Liver (tissue), 8 donors: ENCODE measurements at regions not wholly inside any gene's neighbourhood (a gene's known extent, or its start where the extent isn't known, plus 50 kb on each side); places are given as distances from the start of the nearest gene placed in this dataset.

Source experiments
- DNase-seq: peaks from one replicate; pipeline ENCODE4 v3.0.0-alpha.2; 2017; ENCODE audit warnings: low spot score
- H3K27ac ChIP-seq, 2 donors: one replicate each; pipeline ENCODE4 v1.7.0; 2013; ENCODE audit warnings: inconsistent platforms in 2 of 2, low read length in 2 of 2, control low read depth in 1 of 2, low read depth in 1 of 2, mild to moderate bottlenecking in 1 of 2
- H3K27me3 ChIP-seq, 4 donors: one replicate each; pipeline versions ENCODE4 v1.6.1 to v1.7.0; 2013; ENCODE audit warnings: low read length in 3 of 4, inconsistent platforms in 1 of 4, mild to moderate bottlenecking in 1 of 4, moderate library complexity in 1 of 4; ENCODE audit not compliant: control insufficient read depth in 4 of 4, insufficient read depth in 4 of 4
- H3K36me3 ChIP-seq, 4 donors: one replicate each; pipeline versions ENCODE4 v1.6.1 to v1.7.0; 2013; ENCODE audit warnings: low read length in 3 of 4, mild to moderate bottlenecking in 3 of 4, low read depth in 1 of 4, moderate library complexity in 1 of 4; ENCODE audit not compliant: control insufficient read depth in 4 of 4, insufficient read depth in 3 of 4
- H3K4me1 ChIP-seq, 4 donors: one replicate each; pipeline versions ENCODE4 v1.6.1 to v1.7.0; 2013; ENCODE audit warnings: low read length in 3 of 4, mild to moderate bottlenecking in 3 of 4, moderate library complexity in 1 of 4; ENCODE audit not compliant: control insufficient read depth in 4 of 4, insufficient read depth in 4 of 4
- H3K4me3 ChIP-seq, 3 donors: one replicate each; pipeline versions ENCODE4 v1.6.1 to v1.7.0; 2013; ENCODE audit warnings: low read length in 3 of 3, control low read depth in 1 of 3, low read depth in 1 of 3, mild to moderate bottlenecking in 1 of 3
- H3K9ac ChIP-seq, 2 donors: one replicate each; pipeline ENCODE4 v1.7.0; 2013; ENCODE audit warnings: low read length in 2 of 2, mild to moderate bottlenecking in 2 of 2, moderate library complexity in 2 of 2, control low read depth in 1 of 2, low read depth in 1 of 2
- H3K9me3 ChIP-seq, 4 donors: one replicate each; pipeline versions ENCODE4 v1.6.1 to v1.7.0; 2013; ENCODE audit warnings: low read length in 3 of 4; ENCODE audit not compliant: control insufficient read depth in 4 of 4
- ATF3 ChIP-seq: IDR thresholded peaks from 2 replicates; pipeline ENCODE4 v1.6.1; 2016; ENCODE audit warnings: antibody characterized with exemption
- CTCF ChIP-seq: fragments of 150-350 bp; IDR thresholded peaks from 2 replicates; pipeline ENCODE4 v1.5.1; 2017; ENCODE audit warnings: improper control_type of control experiment, low read depth, low read length; ENCODE audit not compliant: missing input control
- EGR1 ChIP-seq, 2 donors: IDR thresholded peaks; 2 replicates each; pipeline ENCODE4 v1.6.1; 2016 to 2018; ENCODE audit warnings: antibody characterized with exemption in 2 of 2, low read depth in 2 of 2
- FOXA1 ChIP-seq: IDR thresholded peaks from 2 replicates; pipeline ENCODE4 v1.6.1; 2016; ENCODE audit warnings: antibody characterized with exemption
- FOXA2 ChIP-seq: IDR thresholded peaks from 2 replicates; pipeline ENCODE4 v1.6.1; 2016; ENCODE audit warnings: antibody characterized with exemption
- GABPA ChIP-seq, 2 donors: IDR thresholded peaks in 1 of 2; conservative IDR thresholded peaks in 1 of 2; 2 replicates each; pipeline ENCODE4 v1.6.1; 2016; ENCODE audit warnings: antibody characterized with exemption in 2 of 2, mild to moderate bottlenecking in 1 of 2, moderate library complexity in 1 of 2
- HNF4G ChIP-seq: IDR thresholded peaks from 2 replicates; pipeline ENCODE4 v1.6.1; 2016; ENCODE audit warnings: antibody characterized with exemption
- JUND ChIP-seq, 2 donors: IDR thresholded peaks; 2 replicates each; pipeline ENCODE4 v1.6.1; 2016; ENCODE audit warnings: antibody characterized with exemption in 2 of 2
- RAD21 ChIP-seq, 2 donors: IDR thresholded peaks; 2 replicates each; pipeline ENCODE4 v1.6.1; 2016; ENCODE audit warnings: antibody characterized with exemption in 2 of 2, mild to moderate bottlenecking in 2 of 2
- RXRA ChIP-seq, 2 donors: IDR thresholded peaks; 2 replicates each; pipeline ENCODE4 v1.6.1; 2017 to 2018; ENCODE audit warnings: antibody characterized with exemption in 2 of 2, mild to moderate bottlenecking in 1 of 2
- SP1 ChIP-seq: IDR thresholded peaks from 2 replicates; pipeline ENCODE4 v1.6.1; 2018; ENCODE audit warnings: antibody characterized with exemption, mild to moderate bottlenecking
- TAF1 ChIP-seq: conservative IDR thresholded peaks from 2 replicates; pipeline ENCODE4 v1.6.1; 2016; ENCODE audit warnings: antibody characterized with exemption, mild to moderate bottlenecking
- YY1 ChIP-seq: IDR thresholded peaks from 2 replicates; pipeline ENCODE4 v1.6.1; 2016; ENCODE audit warnings: antibody characterized with exemption, mild to moderate bottlenecking
- WGBS: extraction: QIAGEN DNeasy Blood & Tissue Kit; methylation state at CpG from one replicate; pipeline ENCODE4 v1.1.7; 2013; 5-methylcytosine and 5-hydroxymethylcytosine counted together
- TF ChIP-seq, protein P1 (sequence below): IDR thresholded peaks from 2 replicates; pipeline ENCODE4 v1.6.1; 2016; ENCODE audit warnings: antibody characterized with exemption
- TF ChIP-seq, protein P2 (sequence below): IDR thresholded peaks from 2 replicates; pipeline ENCODE4 v1.6.1; 2016; ENCODE audit warnings: antibody characterized with exemption
- donor health status: healthy.
- donor health status: healthy.
- donor health status: healthy.
- donor health status: healthy.
- donor health status: healthy.

DNA sequence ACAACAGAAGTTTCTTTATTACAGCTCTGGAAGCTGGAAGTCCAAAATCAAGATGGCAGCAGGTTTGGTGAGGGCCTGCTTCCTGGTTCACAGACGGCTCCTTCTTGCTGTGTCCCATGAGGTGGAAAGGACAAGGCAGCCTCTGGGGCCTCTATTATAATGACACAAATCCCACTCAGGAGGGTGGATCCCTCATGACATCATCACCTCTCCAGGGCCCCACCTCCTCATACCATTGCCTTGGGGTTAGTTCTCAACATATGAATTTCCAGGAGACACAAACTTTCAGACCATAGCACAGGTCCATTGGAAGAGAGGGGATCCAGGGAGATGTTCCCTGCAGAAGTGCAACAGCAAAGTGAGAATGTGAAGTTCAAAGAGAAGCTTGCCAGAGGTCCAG, 202.8 kb downstream of the TFCP2L1 start (continued):
- TF ChIP-seq EGR1 (IDR thresholded peaks at IDR 0.05; ENCODE audit: low read depth in 2 of 2), result no peak
- TF ChIP-seq RXRA (IDR thresholded peaks at IDR 0.05), result no peak
- TF ChIP-seq YY1, result no peak
- TF ChIP-seq, protein P1, sequence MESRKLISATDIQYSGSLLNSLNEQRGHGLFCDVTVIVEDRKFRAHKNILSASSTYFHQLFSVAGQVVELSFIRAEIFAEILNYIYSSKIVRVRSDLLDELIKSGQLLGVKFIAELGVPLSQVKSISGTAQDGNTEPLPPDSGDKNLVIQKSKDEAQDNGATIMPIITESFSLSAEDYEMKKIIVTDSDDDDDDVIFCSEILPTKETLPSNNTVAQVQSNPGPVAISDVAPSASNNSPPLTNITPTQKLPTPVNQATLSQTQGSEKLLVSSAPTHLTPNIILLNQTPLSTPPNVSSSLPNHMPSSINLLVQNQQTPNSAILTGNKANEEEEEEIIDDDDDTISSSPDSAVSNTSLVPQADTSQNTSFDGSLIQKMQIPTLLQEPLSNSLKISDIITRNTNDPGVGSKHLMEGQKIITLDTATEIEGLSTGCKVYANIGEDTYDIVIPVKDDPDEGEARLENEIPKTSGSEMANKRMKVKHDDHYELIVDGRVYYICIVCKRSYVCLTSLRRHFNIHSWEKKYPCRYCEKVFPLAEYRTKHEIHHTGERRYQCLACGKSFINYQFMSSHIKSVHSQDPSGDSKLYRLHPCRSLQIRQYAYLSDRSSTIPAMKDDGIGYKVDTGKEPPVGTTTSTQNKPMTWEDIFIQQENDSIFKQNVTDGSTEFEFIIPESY, result no peak
- no peak for TF ChIP-seq FOXA2
- no peak for TF ChIP-seq CTCF
- no peak for TF ChIP-seq JUND (IDR thresholded peaks at IDR 0.05)
- no peak for TF ChIP-seq SP1
- no peak for TF ChIP-seq RAD21 (IDR thresholded peaks at IDR 0.05)

DNA sequence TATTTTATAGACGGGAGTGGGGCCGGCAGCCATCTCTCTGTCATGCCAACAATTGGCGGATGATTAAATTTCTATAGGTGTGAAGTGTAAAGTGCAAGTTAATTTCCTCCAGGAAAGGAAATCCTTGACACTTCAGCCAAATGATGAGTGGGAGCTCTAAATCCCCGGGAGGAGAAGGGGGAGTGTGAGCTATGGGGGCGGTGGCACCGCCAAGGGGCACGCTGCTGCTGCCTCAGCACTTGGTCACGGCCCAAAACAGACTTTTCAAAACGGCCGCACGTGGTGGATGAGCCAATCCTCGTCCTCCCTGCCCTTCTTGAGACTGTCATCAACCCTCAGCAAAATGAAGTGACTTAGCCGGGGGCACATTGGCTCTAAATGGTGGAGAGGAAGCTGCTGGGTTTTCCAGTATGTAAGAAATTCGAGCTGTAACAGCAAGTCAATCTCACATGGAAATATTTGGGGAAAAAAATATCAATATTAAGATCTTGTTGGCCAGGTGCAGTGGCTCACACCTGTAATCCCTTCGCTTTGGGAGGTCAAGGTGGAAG, 200.8 kb downstream of the TFCP2L1 start:
- Histone ChIP-seq H3K27ac (no peak overlapping the region), H3K9ac (no peak overlapping the region), H3K4me1 (no peaks in the 10 kb centered on the region), H3K9me3 (no peaks in the 10 kb centered on the region), H3K4me3 (no peak overlapping the region), H3K36me3 (no peaks in the 10 kb centered on the region), H3K27me3 (peaks cover 0 to 11% (median 0%) of the 10 kb centered on the region in 4 donors)
- 54% methylated on average over 15 of the region's 15 CpGs for WGBS
- TF ChIP-seq, protein P2, sequence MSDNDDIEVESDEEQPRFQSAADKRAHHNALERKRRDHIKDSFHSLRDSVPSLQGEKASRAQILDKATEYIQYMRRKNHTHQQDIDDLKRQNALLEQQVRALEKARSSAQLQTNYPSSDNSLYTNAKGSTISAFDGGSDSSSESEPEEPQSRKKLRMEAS, result no peak
- no peak for TF ChIP-seq FOXA2
- no peak for TF ChIP-seq FOXA1
- no peak for TF ChIP-seq EGR1 (IDR thresholded peaks at IDR 0.05; ENCODE audit: low read depth in 2 of 2)
- TF ChIP-seq SP1, result no peak
- no peak for TF ChIP-seq CTCF
- TF ChIP-seq, protein P1, result no peak
- no peak for TF ChIP-seq TAF1
- TF ChIP-seq GABPA (IDR thresholded peaks at IDR 0.05 in 1 of 2, conservative IDR thresholded peaks at IDR 0.05 in 1 of 2), result no peak
- no peak for TF ChIP-seq HNF4G
- TF ChIP-seq ATF3, result no peak
- DNase-seq, result no peak
